GM12878 (cell line): ENCODE measurements at regions not wholly inside any gene's neighbourhood (a gene's known extent, or its start where the extent isn't known, plus 50 kb on each side); places are given as distances from the start of the nearest gene placed in this dataset.
"Not testable (repeated sequence)": the region's sequence is repeated elsewhere in the genome, so short reads cannot be mapped to it uniquely, and the experiment has no call there.

Experiments
- ATAC-seq: fragments of 200-7000 bp; cut with Tn5 transposase; 3 replicates; pipeline ENCODE4 v1.9.1; 2020; ENCODE audit warnings: mild to moderate bottlenecking, moderate library complexity
- BruUV-seq: library from RNA; stranded (reverse); fragments of 400-500 nt; replicated peaks from 2 replicates; lab custom pipeline; 2021; lab: Mats Ljungman, UMichigan
- CTCF ChIA-PET: fragments of 300-600 bp; sonication (Branson Sonifier 250); formaldehyde crosslinking; extraction: SDS; loops from one replicate; lab custom pipeline; 2021; ENCODE audit warnings: inconsistent platforms; lab: Yijun Ruan, JAX
- POLR2A ChIA-PET: fragments of 350-600 bp; formaldehyde crosslinking; extraction: SDS; loops from one replicate; lab custom pipeline; 2021; ENCODE audit warnings: inconsistent platforms; lab: Charles Lee
- RAD21 ChIA-PET: fragments of 300-600 bp; sonication (Branson Sonifier 250); formaldehyde crosslinking; loops from one replicate; lab custom pipeline; 2023; ENCODE audit warnings: antibody characterized with exemption; ENCODE audit not compliant: unreplicated experiment; lab: Charles Lee
- SMC1A ChIA-PET: fragments of 300-600 bp; sonication (Branson Sonifier 250); formaldehyde crosslinking; loops from one replicate; lab custom pipeline; 2023; ENCODE audit not compliant: unreplicated experiment, uncharacterized antibody; lab: Charles Lee
- DNase-seq: peaks from one replicate; pipeline ENCODE4 v3.0.0-alpha.2; 2011; ENCODE audit warnings: low read depth, low spot score
- FAIRE-seq: peaks from 3 replicates; lab custom pipeline; 2011; peaks lifted over from hg19 to GRCh38; lab: Jason Lieb, UNC
- H2AFZ ChIP-seq: 2 replicates; pipeline ENCODE4 v1.6.0; 2011; ENCODE audit warnings: low read depth, low read length, control low read depth; ENCODE audit not compliant: control insufficient read depth
- H3K27ac ChIP-seq: 2 replicates; pipeline ENCODE4 v1.5.1; 2011; ENCODE audit warnings: control low read depth; ENCODE audit not compliant: control insufficient read depth, insufficient read depth
- H3K27me3 ChIP-seq, 2 experiments: replicated peaks in 1 of 2; 2 replicates each; pipeline versions ENCODE4 v1.6.0 to v1.6.1; 2011; ENCODE audit warnings: low read length in 1 of 2; ENCODE audit not compliant: control insufficient read depth in 2 of 2, insufficient read depth in 2 of 2
- H3K36me3 ChIP-seq, 2 experiments: 2 replicates each; pipeline ENCODE4 v1.5.1; 2011; ENCODE audit warnings: low read length in 1 of 2; ENCODE audit not compliant: control insufficient read depth in 2 of 2, insufficient read depth in 2 of 2
- H3K4me1 ChIP-seq: 2 replicates; pipeline ENCODE4 v1.6.1; 2011; ENCODE audit warnings: mild to moderate bottlenecking, low read length, moderate library complexity, mixed read lengths; ENCODE audit not compliant: control insufficient read depth, insufficient read depth
- H3K4me2 ChIP-seq: 2 replicates; pipeline ENCODE4 v1.6.0; 2011; ENCODE audit warnings: control low read depth; ENCODE audit not compliant: control insufficient read depth, insufficient read depth
- H3K4me3 ChIP-seq: fragments of 200-600 bp; sonication (generic); 2 replicates; pipeline ENCODE4 v1.5.1; 2016
- H3K79me2 ChIP-seq: 2 replicates; pipeline ENCODE4 v1.6.0; 2011; ENCODE audit warnings: low read length; ENCODE audit not compliant: control insufficient read depth, insufficient read depth
- H3K9ac ChIP-seq: 2 replicates; pipeline ENCODE4 v1.8.0; 2011; ENCODE audit warnings: low read length, control low read depth, mixed read lengths; ENCODE audit not compliant: control insufficient read depth, insufficient read depth
- H3K9me3 ChIP-seq: replicated peaks from 3 replicates; pipeline ENCODE4 v1.5.1; 2011; ENCODE audit warnings: mild to moderate bottlenecking, low read length; ENCODE audit not compliant: control insufficient read depth, insufficient read depth
- H4K20me1 ChIP-seq: 2 replicates; pipeline ENCODE4 v1.6.0; 2011; ENCODE audit not compliant: control insufficient read depth, insufficient read depth
- EP300 ChIP-seq, 2 experiments: fragments of 150-350 bp in 1 of 2; IDR thresholded peaks; 2 replicates each; pipeline ENCODE4 v1.6.1; 2011 to 2012; ENCODE audit warnings: low read depth in 2 of 2, low read length in 2 of 2, borderline replicate concordance in 1 of 2, improper control_type of control experiment in 1 of 2, inconsistent platforms in 1 of 2; ENCODE audit not compliant: control insufficient read depth in 1 of 2
- JUND ChIP-seq: IDR thresholded peaks from 2 replicates; pipeline ENCODE4 v1.6.1; 2012; ENCODE audit warnings: low read depth, mild to moderate bottlenecking, low read length, improper control_type of control experiment, moderate library complexity
- MLLT1 ChIP-seq: fragments of 450-650 bp; IDR thresholded peaks from 2 replicates; pipeline ENCODE4 v1.6.1; 2016; ENCODE audit warnings: mild to moderate bottlenecking
- NFIC ChIP-seq: IDR thresholded peaks from 2 replicates; pipeline ENCODE4 v1.6.1; 2012; ENCODE audit warnings: low read depth, mild to moderate bottlenecking, inconsistent platforms, low read length, moderate library complexity
- POU2F2 ChIP-seq: IDR thresholded peaks from 3 replicates; pipeline ENCODE4 v1.6.1; 2011; ENCODE audit warnings: low read depth, mild to moderate bottlenecking, low read length, borderline replicate concordance
- SMC3 ChIP-seq: IDR thresholded peaks from 2 replicates; pipeline ENCODE4 v1.6.1; 2011; ENCODE audit warnings: low read length, improper control_type of control experiment, borderline replicate concordance
- USF1 ChIP-seq: IDR thresholded peaks from 2 replicates; pipeline ENCODE4 v1.6.1; 2011; ENCODE audit warnings: borderline replicate concordance, low read depth, mild to moderate bottlenecking, moderate library complexity, mixed read lengths, low read length; ENCODE audit not compliant: insufficient read depth; ENCODE audit errors: extremely low read length
- WGBS: methylation state at CpG from one replicate; pipeline ENCODE4 v1.1.6; 2016; ENCODE audit warnings: low lambda C conversion rate; ENCODE audit not compliant: insufficient replicate concordance, insufficient coverage; ENCODE audit errors: missing lambda C conversion rate; 5-methylcytosine and 5-hydroxymethylcytosine counted together
- in situ Hi-C: fragments of 300-500 bp; cut with MboI; formaldehyde crosslinking; loops from 9 replicates; pipeline ENCODE4 v1.14.3; 2018; ENCODE audit warnings: mixed read lengths
- intact Hi-C: fragments of 100-400 bp; cut with micrococcal nuclease; formaldehyde crosslinking; loops from one replicate; pipeline ENCODE4 v1.14.2; 2022; ENCODE audit not compliant: unreplicated experiment
- TF ChIP-seq, protein P1 (sequence below): IDR thresholded peaks from 2 replicates; pipeline ENCODE4 v1.6.1; 2012; ENCODE audit warnings: low read depth, low read length, improper control_type of control experiment

DNA sequence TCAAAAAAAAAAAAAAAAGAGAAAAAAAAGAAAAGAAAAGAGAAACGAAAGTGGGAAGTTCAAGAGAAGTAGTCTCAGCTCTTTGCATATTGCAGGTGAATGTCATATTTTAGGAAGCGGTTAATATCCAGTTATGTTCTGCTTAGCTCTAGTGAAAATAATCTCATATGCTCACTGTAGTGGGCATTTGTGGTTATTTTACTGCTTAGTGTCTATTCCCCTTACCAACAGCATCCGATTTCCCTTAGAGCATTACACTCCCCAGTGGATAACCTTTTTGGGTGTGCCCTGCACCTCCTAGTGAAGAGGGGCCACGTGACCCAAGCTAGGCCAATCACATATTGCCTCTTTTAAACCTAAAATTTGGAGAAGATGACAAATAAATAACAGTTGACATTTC lies 111.2 kb upstream of the ZNF827 start (continued):
- peak in 1 of 2 experiments; percentile 15; a peak in 1 of 4 replicates for TF ChIP-seq EP300 (IDR thresholded peaks at IDR 0.05; ENCODE audit: borderline replicate concordance in 1 of 2, control insufficient read depth in 1 of 2, low read depth in 2 of 2, low read length in 2 of 2)
- no peak for TF ChIP-seq SMC3
- TF ChIP-seq POU2F2 = peak; percentile 82; the same call in 2 of the 3 replicates
- peak; percentile 78 for TF ChIP-seq USF1
- no peak for TF ChIP-seq JUND
- TF ChIP-seq, protein P1, sequence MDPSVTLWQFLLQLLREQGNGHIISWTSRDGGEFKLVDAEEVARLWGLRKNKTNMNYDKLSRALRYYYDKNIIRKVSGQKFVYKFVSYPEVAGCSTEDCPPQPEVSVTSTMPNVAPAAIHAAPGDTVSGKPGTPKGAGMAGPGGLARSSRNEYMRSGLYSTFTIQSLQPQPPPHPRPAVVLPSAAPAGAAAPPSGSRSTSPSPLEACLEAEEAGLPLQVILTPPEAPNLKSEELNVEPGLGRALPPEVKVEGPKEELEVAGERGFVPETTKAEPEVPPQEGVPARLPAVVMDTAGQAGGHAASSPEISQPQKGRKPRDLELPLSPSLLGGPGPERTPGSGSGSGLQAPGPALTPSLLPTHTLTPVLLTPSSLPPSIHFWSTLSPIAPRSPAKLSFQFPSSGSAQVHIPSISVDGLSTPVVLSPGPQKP = no peak
- TF ChIP-seq NFIC = peak; percentile 79
- peak; percentile 39; the same call in 1 of the 2 replicates for TF ChIP-seq MLLT1
- TF ChIP-seq, all 136 proteins: peak for 18

DNA sequence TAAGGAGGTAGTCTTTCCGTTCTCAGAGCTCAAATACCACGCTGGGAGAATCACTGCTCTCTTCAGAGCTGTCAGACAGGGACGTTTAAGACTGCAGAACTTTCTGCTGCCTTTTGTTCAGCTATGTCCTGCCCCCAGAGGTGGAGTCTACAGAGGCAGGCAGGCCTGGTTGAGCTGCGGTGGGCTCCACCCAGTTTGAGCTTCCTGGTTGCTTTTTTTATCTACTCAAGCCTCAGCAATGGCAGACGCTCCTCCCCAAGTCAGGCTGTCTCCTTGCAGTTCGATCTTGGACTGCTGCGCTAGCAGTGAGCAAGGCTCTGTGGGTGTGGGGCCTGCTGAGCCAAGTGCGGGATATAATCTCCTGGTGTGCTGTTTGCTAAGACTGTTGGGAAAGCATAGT lies 109.1 kb upstream of the ZNF827 start:
- H3K9me3 ChIP-seq = peaks cover 11% of the 10 kb centered on the region
- H3K27ac ChIP-seq, H3K36me3 ChIP-seq, POLR2A ChIA-PET, ATAC-seq, DNase-seq, H3K79me2 ChIP-seq, FAIRE-seq, H3K4me2 ChIP-seq, in situ Hi-C loops, H2AFZ ChIP-seq, H3K9ac ChIP-seq, intact Hi-C loops, H4K20me1 ChIP-seq, H3K27me3 ChIP-seq, H3K4me3 ChIP-seq, BruUV-seq: not testable (repeated sequence)
- CTCF ChIA-PET = interaction anchor here (0.5 kb wide), 1 partner anchor 194 kb away, joined by 3 read pairs; no protein-coding TSS in a partner anchor
- H3K4me1 ChIP-seq = peaks cover 23% of the 10 kb centered on the region
- 73% methylated on average over 8 of the region's 8 CpGs for WGBS
- RAD21 ChIA-PET = interaction anchor here (2.6 kb wide), 1 partner anchor 16 kb away, joined by 11 read pairs; no protein-coding TSS in a partner anchor
- SMC1A ChIA-PET = interaction anchor here (0.9 to 1.4 kb wide), 2 partner anchors 13 to 103 kb away, joined by 3 to 4 read pairs; no protein-coding TSS in a partner anchor
